ENCODE measurements at regions not wholly inside any gene's neighbourhood (a gene's known extent, or its start where the extent isn't known, plus 50 kb on each side); places are given as distances from the start of the nearest gene placed in this dataset.
A peak's percentile ranks its signal among the peaks of the same experiment; 100 is the strongest.

DNA sequence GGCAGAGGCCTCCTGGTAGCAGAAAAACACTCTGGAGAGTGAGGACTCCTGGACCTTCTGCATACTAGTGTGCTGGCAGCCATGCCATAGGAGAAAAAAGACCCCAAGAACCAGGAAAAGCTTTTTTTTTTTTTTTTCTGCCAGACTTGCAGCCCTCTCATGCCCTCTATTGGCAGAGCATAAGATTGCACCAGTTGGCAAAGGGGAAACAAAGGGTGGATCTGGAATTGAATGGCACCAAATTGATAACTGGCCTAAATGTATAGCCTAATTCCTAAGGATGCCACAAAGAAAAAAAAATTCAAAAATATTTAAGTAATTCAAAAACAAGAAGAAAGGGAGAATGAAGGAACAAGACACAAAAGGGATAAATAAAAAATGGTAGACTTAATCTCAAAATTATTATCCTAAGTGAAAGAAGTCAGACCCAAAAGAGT is 112.5 kb upstream of the GHITM start:
- TF ChIP-seq, protein P1, sequence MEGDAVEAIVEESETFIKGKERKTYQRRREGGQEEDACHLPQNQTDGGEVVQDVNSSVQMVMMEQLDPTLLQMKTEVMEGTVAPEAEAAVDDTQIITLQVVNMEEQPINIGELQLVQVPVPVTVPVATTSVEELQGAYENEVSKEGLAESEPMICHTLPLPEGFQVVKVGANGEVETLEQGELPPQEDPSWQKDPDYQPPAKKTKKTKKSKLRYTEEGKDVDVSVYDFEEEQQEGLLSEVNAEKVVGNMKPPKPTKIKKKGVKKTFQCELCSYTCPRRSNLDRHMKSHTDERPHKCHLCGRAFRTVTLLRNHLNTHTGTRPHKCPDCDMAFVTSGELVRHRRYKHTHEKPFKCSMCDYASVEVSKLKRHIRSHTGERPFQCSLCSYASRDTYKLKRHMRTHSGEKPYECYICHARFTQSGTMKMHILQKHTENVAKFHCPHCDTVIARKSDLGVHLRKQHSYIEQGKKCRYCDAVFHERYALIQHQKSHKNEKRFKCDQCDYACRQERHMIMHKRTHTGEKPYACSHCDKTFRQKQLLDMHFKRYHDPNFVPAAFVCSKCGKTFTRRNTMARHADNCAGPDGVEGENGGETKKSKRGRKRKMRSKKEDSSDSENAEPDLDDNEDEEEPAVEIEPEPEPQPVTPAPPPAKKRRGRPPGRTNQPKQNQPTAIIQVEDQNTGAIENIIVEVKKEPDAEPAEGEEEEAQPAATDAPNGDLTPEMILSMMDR (IDR thresholded peaks at IDR 0.05): peak; percentile 90

GRCh38 chr10:84029840-84030239 is 109.5 kb upstream of the GHITM start:
- TF ChIP-seq, protein P1 (IDR thresholded peaks at IDR 0.05): no peak

DNA sequence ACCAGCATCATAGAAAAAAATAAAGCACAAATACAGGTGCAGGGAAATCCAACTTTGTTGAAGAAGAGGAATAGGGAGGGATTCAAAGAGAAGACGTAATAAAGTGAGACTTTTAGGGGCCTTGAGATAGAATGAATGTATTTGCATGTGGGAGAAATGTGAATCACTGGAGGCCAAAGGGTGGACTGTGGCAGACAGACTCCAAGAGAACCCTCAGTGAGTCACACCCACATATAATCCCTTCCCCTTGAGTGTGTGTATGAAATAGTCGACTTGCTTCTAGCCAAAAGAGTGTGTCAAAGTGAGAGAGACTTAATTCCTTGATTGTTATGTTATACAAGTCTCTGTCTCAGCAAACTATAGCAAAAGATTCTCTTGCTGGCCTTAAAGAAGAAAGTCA is 101.3 kb upstream of the GHITM start:
- TF ChIP-seq, protein P1 (IDR thresholded peaks at IDR 0.05): no peak

- TF ChIP-seq, protein P1 (IDR thresholded peaks at IDR 0.05): no peak
Measured at GRCh38 chr10:84039957-84040356, 99.4 kb upstream of the GHITM start.

GRCh38 chr10:84047258-84048010 is 91.9 kb upstream of the GHITM start:
- TF ChIP-seq, protein P1 (IDR thresholded peaks at IDR 0.05): no peak

DNA sequence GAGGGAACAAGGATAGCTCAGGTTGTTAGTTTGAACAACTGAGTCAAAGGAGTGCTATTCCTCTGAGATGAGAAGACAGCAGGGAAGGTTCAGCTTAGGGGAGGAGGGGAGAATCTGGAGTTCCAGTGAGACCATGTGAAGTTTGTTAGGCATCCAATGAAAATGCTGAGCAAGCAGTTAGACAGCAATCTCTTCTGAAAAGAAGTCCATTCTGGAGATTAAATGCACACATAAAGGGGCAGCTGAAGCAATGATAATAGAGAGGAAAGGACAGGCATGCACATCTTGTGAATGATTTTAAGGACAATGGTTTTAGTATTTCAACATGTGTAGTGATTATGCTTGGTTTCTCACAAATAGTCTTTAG is 89.7 kb upstream of the GHITM start:
- TF ChIP-seq, protein P1 (IDR thresholded peaks at IDR 0.05): no peak

DNA sequence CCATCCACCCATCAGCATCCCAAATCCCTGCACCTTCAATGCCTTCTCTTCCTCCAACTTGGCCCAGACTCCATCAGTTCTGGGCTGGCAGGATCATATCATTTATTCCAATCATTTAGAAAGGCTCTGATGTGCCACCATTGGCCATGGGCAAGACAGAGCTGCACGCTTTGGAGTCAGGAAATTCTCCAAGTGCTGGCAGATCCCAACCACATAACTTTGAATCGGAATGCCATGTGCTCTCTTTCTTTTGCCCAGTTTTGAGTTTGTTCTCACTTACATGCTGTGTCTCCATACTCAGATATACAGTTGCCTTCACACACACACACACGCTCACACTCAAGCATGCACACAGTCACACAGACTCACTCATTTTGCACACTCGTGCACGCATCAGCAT is 85.7 kb upstream of the GHITM start:
- TF ChIP-seq, protein P1 (IDR thresholded peaks at IDR 0.05): no peak

GRCh38 chr10:84054743-84055142 is 84.6 kb upstream of the GHITM start:
- TF ChIP-seq, protein P1 (IDR thresholded peaks at IDR 0.05): peak; percentile 33; the same call in 1 of the 2 replicates
